Glomerular endothelial cell (primary cell): ENCODE measurements at regions not wholly inside any gene's neighbourhood (a gene's known extent, or its start where the extent isn't known, plus 50 kb on each side); places are given as distances from the start of the nearest gene placed in this dataset.
"Not testable (repeated sequence)": the region's sequence is repeated elsewhere in the genome, so short reads cannot be mapped to it uniquely, and the experiment has no call there.

Experiments
- DNase-seq: peaks from one replicate; pipeline ENCODE4 v3.0.0-alpha.2; 2011; ENCODE audit warnings: low read depth, low spot score; ENCODE audit errors: extremely low read depth

- no peak for DNase-seq
Measured at GRCh38 chr3:107001635-107002034, 375.6 kb upstream of the CCDC54 start.

GRCh38 chr3:107005352-107005751, 371.9 kb upstream of the CCDC54 start:
- not testable (repeated sequence) for DNase-seq

GRCh38 chr3:107008213-107008612, 369.0 kb upstream of the CCDC54 start:
- DNase-seq, result no peak

- DNase-seq, result no peak
Measured at GRCh38 chr3:107013641-107014040, 363.6 kb upstream of the CCDC54 start.

- no peak for DNase-seq
Measured at GRCh38 chr3:107024551-107025026, 352.6 kb upstream of the CCDC54 start.

DNA sequence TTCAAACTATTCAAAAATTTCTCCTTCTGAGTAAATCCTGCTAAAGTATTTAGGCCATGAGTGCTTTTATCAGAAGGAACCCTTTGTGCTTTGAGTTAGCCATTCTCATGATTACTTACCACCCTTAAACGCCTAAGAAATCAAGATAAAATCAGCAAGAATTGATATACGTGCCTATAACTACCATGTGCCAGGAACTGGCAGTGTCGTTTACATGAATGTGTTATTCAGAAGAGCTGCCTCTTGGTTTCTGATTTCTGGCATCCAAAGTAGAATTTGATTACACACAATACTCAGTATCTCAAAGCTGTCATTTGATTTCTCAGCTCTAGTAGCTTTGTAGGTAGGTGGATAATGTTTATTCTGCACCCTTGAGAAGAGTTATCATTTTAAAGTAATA, 351.3 kb upstream of the CCDC54 start:
- no peak for DNase-seq

DNA sequence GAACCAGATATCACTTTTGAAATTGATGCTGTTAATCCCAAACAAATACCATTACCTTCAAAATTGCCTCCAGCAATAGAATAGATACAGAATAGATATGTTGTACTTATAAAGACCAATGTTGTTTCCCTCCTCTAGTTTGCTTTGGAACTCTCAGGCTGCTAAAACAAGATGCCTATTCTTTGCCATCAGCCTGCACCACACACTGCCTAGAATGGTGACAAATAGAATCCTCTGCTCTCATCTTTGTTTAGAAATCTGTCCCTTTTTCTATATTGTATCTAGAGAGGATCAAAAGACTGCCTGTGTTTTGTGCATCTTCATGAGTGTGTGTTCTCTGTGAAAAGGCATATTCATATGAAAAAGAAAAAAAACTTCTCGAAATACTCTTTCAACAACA, 349.2 kb upstream of the CCDC54 start:
- DNase-seq, result no peak

- DNase-seq, result no peak
Measured at GRCh38 chr3:107028626-107029025, 348.6 kb upstream of the CCDC54 start.

- no peak for DNase-seq
Measured at GRCh38 chr3:107032111-107032510, 345.1 kb upstream of the CCDC54 start.

GRCh38 chr3:107034142-107034541, 343.1 kb upstream of the CCDC54 start:
- no peak for DNase-seq

GRCh38 chr3:107035176-107035575, 342.1 kb upstream of the CCDC54 start:
- no peak for DNase-seq

- DNase-seq, result no peak
Measured at GRCh38 chr3:107044677-107045076, 332.6 kb upstream of the CCDC54 start.

DNA sequence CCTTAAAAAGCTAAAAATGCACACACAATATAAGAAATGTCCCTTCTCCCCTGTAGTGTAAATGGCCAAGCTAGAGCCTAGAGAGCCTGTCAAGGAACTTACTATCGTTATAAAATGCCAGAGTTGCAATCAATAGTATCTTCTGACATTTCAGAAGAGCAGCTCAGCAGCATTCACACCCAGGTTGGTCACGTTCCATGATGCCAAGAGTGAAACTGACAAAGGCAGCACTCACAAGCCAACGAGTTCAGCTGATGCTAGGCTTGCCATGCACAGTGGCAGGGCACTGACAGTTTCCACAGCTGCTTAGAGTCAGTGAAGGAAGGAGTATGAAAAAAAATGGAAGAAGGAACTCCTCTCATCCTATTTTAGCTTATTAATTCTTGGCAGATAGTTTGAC, 331.4 kb upstream of the CCDC54 start:
- DNase-seq, result no peak

DNA sequence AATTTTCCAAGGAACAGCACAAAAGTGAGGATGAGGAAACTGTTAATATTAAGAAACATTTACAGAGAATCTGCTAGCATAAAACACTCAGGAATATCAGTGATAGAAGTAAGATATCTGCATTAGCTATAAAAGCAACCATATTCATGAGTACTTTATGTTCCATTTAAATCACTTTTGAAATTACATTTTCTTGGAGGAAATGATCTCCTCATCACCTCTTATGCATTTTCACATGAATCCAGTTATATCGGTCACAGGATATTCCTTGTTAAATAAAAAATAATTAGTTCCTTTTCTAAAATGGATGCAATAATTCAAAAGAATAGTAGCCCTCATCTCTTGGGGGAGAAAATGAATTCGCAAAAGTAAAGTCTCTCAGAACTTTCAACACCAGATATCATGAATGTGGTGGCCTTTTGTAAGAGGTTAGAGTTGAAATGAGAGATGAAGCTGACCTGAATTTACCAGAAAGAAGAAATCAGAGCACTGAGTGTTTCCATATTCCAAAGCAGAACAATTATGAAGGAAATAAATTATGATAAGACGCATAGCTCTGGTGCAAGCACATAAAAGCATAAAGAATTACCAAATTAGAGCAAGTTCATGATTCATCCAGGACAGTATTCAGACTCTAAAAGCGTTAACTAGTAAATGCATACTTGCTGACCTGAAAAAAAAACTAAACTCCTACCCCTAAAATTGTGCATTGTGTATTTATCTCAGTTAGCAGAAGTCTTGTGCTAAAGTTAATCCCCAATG, 321.9 kb upstream of the CCDC54 start:
- DNase-seq, result no peak

GRCh38 chr3:107061466-107061865, 315.8 kb upstream of the CCDC54 start:
- DNase-seq, result no peak

DNA sequence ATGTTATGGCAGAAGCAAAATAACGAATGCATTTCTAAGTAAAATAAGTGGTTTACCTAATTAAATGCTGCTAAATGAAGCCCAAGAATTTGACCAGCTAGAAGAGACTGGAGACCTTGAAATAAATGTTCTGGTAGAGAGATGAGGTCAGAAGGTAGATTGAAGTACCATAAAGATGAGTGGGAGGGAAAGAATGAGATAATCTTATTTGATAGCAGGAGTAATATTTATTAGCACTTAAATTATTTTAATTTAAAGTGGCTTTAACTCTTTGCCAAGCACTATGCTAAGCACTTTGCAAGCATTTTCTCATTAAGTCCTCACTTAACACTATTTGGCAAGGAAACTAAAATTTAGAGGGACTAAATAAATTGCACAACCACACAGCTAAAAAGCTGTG, 314.9 kb upstream of the CCDC54 start:
- no peak for DNase-seq

DNA sequence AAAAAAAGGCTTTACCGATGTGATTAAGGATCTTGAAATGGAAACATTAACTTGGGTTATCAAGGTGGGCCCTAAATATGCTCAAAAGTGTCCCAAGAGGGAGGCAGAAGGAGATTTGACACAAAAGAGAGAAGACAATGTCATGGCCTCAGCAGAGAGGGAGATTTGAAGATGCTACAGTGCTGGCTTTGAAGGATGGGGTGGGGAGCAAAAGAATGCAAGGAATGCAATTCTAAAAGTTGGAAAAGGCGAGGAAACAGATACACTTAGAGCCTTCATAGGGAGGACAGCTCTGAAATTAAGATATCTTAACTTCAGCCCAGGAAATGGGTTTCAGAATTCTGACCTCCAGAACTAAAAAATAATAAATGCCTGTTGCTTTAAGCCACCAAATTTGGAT, 314.5 kb upstream of the CCDC54 start:
- DNase-seq, result no peak

- DNase-seq, result no peak
Measured at GRCh38 chr3:107063351-107063750, 313.9 kb upstream of the CCDC54 start.

GRCh38 chr3:107064405-107065060, 312.7 kb upstream of the CCDC54 start:
- peak; percentile 72 for DNase-seq

DNA sequence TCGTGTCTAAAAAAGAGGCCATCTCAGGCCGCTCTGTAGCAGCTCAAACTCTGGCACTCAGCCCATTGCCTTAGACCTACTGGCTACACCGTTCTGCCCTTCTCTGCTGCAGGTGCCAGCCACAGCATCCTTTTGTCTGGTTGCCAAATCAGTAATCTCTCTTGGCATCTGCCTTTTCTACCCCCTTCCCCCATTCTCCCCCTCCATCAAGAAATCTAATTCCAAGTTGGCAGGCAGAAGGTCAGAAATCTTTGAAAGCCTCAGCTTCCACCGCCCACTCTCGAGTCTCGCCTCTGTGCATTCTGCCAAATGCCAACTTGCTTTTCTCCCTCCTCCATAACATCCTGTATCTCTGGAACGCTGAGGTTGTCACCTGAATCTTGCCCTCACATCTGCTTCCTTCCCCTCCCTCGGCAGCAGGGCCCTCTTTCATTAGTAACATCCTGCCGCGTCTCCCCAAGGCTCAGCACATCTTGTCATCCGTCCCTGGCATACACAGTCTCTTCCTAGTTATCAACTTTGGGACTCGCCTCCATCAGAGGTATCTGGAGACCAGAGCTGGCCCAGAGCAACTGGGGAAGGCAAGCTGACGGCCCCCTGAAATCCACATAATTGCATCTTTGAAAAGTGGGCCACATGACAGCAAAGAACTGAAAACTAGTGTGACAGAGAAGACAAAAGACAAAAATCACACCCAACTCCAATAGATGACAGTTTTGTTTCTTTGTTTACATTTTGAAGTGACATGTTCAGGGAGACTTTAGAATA, 312.0 kb upstream of the CCDC54 start:
- no peak for DNase-seq

DNA sequence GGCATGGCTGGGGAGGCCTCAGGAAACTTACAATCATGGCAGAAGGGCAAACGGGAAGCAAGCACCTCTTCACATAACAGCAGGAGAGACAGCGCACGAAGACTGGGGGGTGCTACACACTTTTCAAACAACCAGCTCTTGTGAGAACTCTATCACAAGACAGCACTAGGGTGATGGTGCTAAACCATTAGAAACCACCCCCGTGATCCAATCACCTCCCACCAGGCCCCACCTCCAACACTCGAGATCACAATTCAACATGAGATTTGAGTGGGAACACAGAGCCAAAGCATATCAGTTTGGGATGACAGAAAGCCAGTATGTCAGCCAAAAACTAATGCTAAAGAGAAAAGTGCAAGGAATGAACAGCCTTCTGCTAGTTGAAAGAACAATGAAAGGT, 309.8 kb upstream of the CCDC54 start:
- no peak for DNase-seq

DNA sequence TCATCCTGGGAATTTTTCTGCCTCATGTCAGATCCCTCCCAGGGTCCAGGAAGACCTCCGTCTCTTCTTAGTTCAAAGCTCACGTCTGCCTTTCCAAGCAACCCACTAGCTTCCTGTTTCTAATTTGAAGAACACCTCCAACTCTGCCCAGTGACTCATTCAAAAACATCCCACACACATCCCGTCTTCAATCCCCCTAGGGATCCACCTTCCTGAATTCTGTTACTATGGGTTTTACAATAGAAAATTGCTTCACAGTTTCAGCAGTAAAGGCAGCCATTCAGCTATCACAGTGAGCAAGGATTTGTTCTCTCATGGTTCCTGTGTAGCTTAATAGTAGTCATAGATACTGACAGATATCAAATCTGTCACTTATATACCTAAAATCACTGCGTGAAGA, 308.3 kb upstream of the CCDC54 start:
- no peak for DNase-seq
